Left lobe of liver (tissue), 2 donors: ENCODE measurements at regions not wholly inside any gene's neighbourhood (a gene's known extent, or its start where the extent isn't known, plus 50 kb on each side); places are given as distances from the start of the nearest gene placed in this dataset.

Experiments used
- ATAC-seq: fragments of 200-7000 bp; cut with Tn5 transposase; one replicate; pipeline ENCODE4 v1.9.1; 2020; ENCODE audit warnings: mild to moderate bottlenecking, moderate library complexity
- DNase-seq: peaks from one replicate; pipeline ENCODE4 v3.0.0-alpha.2; 2020; ENCODE audit warnings: low spot score
- donor health status: DM: no; HTN: no; CAD: no; lungs with moderate emphysema.
- donor health status: DM: no; HTN: yes; CAD: no.

DNA sequence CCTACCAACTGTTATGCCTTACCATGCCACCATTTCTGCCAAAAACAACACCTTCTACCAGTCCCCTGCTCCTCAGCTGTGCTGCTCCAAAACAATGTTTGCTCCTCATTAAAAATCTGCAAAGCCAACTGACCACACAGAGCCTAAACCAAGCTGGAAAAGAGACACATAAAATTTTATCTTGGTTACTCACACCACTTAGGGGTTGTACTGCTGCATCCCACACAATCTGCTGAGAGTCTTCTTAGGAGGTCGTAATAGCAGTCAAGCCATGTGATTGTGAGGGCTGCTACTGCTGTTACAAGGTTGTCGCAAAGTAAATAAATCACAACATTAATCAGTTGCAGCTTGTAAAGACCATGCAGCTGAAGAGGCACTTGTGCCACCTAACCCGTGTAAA lies 607.4 kb upstream of the FAM241A start:
- DNase-seq (no peak), ATAC-seq (no peak)

DNA sequence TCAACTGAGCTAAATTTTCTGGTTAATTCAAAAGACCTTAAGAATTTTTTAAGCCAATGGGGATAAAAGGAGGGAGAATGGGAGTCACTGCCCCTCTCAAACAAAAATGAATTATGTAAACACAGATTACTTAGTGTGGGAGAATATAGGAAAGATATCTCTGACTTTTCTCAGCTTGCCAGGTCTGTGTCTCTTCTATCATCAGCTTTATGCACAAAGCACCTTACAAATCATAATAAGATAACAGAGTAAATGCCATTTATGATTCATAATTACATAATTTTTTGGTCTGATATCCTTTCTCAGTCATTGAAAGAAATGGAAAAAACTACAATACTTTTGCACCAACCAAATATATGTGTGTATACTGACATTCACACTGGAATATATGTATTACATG lies 604.6 kb upstream of the FAM241A start:
- ATAC-seq (no peak), DNase-seq (no peak)

DNA sequence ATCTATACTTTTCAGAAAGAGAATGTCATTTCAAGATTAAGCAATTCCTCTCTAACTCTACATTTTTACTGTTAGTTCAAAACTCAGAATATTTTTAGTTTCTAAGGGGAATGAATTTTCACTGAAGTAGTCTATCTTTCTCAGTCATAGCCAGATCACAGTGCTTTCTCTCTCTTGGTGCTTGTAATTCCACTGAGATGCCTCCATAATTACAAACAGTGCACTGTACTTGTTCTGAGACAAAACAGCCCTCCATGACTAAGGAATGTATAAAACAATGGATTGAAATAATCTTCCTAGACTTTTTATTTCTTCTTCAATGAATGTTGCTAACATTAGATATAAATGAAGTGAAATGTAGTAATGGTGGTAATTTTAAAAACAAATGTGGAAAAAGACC lies 603.2 kb upstream of the FAM241A start:
- DNase-seq (no peak), ATAC-seq (no peak)

DNA sequence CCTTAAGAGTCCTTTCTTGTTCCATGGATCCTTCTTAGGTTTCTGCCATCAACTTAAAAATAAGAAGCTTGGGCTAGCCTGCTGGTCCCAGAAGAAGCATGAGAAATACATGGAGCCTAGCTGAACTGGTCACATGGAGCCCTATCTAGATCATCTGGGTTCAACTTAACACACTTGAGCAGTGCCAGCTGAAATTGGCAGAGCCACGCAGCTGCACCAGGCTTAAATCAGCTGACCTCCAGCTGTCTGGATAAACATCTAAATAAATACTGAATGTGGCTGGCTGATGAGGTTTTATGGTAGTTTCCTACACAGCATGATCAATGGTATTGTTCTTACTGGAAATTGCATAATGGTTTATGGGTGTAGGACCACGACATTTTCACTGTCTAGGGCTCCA lies 598.4 kb upstream of the FAM241A start:
- ATAC-seq: no peak
- DNase-seq: no peak

DNA sequence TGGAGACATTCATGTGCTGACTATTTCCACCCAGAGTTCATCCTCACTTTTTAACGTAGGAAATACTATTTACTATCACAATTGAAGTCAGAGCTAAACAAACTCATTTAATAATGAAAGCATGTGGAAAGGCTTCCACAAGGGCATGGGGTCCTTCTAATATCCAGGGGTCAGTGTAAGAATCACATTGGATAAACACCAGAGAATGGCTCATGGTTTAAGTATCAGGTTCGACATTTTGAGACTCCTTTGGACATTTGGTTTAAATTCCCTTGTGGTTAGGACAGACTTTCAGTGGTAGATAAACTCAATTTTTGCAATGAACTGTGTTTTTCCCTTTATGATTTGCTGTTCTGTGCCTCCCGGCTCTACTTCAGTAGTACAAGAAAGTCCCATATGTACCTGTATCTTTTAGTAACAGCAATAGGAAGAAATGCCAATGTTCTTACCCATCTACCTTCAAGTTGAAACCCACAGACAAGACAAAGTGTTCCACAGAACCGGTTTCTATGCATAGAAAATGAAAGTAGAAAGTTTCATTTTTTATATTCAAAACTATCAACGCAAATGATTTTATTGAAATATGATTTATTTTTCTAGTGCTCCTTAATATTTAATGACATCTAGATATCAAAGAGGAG lies 589.0 kb upstream of the FAM241A start:
- ATAC-seq: no peak
- no peak for DNase-seq

DNA sequence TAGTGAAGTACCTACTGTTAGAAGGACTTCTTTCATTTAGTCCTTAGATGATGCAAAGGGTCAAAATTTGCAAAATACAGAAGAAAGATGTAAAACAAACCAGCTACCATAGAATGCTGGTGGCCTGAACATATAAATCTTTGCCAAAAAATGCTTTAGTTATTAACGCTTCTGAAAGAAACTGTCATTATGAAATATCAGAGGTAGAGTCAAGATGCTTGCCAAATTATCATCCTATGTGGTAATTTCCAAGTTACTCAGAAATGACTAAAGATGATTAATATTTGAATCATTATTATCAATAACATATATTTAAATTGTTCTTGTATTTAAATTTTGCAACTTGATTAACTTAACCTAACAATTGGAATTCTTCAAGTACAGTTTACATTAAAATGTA lies 588.4 kb upstream of the FAM241A start:
- no peak for ATAC-seq

DNA sequence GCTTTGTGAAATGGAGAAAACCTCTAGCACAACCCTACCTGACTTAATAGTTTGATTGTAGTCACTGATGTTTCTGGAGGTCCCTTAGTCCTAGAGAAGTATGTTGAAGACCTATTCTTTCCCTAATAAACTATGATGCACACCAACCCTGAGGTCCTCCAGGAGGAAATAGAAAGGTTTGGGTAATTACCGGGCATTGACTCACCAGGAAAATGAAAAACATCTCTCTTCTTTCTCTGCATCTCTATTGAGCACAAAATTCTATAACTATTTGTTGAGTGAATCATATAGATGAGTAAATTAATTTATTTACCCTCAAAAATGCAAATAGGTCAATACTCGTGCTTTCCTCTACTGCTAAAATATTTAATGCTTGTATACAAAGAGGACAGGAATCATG lies 582.4 kb upstream of the FAM241A start:
- DNase-seq: no peak
- ATAC-seq: no peak

More for the DNA sequence above, 588.4 kb upstream of the FAM241A start:
- DNase-seq: no peak

DNA sequence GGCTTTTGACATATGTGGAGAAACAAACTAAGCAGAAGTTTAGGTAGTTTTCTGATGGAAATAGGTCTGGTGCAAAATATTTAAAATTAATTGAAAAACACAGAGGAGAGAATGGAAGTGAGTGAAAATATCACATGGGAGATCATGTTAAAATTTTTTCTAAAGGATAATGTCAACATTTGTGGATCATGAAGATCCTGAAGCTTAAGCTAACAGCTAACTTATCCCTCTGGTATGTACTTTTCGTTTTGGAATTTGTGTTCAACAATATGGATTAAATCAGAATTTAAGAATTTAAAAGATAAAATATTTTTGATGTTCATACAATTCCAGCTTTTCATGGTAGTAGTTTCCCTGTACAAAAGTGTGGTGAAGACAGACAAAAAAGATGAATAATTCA lies 572.8 kb upstream of the FAM241A start:
- no peak for ATAC-seq
- DNase-seq: no peak

DNA sequence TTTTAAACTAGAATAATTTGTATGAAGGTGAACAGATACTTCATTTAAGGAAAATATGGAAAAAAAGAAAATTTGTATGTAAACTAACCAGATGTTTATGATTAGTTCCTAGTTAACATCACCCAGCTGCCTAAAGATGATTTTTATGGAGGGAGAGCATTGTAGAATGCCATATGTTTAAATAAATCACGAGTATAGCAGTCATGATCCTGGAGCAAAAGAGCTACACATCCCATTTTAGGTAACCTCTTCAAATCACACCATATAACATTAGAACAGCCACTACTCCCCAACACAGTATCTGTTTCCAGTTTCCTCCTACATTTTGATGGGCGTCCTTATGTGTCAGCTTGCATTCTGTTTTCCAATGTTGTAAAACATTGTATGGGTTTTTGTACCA lies 571.9 kb upstream of the FAM241A start:
- ATAC-seq: no peak
- no peak for DNase-seq

DNA sequence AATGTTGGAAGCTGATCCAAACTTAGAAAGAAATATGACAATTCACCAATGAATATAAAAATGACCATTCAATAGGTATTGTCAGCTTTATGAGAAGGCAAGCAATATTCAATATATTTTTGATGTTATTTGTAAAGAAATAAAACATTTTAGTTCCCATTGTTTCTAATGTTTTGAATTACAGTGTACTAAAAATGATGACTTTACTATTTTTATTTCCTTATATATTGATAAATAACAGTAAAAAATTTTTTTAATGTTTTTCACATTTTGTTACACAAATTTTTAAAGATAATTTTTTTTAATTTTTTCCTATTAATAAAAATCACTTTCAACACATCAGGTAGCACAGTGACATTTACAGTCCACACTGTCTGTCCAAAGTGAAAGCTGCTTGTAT lies 565.5 kb upstream of the FAM241A start:
- no peak for ATAC-seq
- no peak for DNase-seq

DNA sequence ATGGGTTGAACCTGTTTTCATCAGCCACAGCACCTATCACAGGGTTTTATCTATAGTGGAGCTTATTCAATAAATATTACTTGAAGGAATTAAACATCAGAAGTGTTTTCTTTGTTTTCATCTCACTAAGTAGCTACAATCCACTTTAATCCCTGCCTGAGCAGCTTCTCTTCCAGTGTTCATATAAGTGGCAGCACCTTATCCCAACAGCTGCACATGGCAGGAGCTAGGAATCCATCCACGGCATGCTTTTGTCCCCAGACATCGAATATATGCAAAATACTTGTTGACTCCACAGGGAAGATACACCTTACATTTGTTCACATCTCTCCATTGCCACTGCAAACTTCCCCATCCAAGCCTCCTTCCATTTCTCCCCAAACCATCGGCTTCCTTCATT lies 549.8 kb upstream of the FAM241A start:
- ATAC-seq: no peak
- DNase-seq: no peak

DNA sequence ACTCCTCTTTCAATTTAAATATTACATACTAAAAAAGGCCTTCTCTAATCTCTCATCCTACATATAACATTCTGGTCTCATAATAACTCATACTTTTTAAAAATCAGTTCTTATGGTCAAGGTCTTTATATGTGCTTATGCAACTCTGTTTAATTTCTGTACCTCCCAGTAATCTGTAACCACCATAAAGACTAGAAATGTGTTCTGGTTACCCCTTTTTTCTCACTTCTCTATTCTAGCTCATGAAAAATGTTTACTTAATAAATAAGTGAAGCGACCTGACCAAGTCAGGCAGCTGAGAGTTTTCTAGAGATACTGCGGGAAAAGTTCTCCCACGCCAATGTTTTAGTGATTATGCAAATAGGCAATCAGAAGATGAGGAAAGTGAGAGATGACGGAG lies 548.8 kb upstream of the FAM241A start:
- ATAC-seq (no peak), DNase-seq (no peak)

DNA sequence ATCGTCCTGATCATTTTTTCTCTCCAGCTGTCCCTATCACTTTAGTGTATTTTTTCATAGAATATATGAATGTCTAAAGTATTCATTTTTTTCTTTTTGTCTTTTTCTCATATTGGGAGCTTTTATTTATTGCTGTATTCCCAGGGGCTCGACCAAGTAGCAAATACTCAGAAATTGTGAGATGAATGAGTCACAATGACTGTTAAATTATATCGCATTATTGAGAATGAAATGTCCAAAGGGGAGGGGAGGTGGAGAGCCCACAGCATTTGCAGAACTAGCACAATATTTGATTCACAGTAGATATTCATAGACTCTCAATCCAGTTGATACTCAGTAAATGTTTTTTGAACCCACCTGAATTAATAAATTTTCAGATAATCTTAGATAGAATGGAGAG lies 543.6 kb upstream of the FAM241A start:
- no peak for ATAC-seq
- no peak for DNase-seq

DNA sequence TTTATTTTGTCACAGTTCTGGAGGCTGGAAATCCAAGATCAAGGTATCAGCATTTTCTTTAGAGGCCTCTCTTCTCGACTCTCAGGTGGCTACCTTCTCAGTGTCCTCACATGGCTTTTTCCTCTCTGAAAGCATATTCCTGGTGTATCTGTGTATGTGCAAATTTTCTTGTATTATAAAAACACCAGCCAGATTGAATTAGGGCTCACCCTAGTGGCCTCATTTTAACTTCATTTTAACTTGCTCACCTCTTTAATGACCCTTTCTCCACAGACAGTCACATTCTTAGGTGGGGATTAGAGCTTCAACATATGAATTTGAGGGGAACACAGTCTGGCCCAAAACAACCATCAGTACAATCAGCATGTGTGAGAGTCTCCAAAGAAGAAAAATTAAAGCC lies 542.4 kb upstream of the FAM241A start:
- ATAC-seq: no peak
- no peak for DNase-seq

DNA sequence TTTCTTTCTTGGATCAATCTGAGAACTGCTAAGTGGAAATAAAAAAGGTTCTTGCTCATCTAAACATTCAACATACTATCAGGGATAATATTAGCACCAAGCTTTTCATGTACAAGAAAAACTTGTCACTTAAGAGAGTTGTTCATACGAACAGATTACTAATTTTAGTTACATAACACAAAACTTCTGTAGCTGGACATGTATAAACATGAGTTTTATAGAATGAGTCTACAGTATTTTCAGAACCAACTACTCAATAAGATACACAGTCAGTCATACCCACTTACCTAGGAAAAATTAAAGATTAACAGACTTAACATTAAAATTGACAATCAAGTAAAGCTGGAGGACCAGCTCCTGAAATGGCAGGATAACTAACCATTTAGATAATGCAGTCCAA lies 540.1 kb upstream of the FAM241A start:
- ATAC-seq (no peak), DNase-seq (no peak)

DNA sequence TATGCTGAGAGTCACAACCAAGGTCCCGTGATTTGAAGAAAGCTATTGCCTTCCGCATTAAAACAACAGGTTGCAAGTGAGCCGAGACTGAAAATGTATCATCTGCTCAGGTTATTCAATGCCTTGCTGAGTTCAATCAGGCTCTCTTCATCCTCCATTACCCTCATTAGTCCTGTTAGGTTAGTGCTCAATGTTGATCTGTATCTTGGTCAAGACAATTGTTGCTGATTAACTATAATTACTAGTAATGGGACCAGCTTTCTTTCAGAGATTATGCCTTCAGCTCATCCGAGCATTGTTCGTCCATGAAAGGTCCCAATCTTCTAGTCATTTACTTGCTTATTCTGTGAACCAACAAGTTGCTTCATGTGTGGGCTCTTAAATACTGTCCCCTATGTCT lies 534.6 kb upstream of the FAM241A start:
- DNase-seq (no peak), ATAC-seq (no peak)

DNA sequence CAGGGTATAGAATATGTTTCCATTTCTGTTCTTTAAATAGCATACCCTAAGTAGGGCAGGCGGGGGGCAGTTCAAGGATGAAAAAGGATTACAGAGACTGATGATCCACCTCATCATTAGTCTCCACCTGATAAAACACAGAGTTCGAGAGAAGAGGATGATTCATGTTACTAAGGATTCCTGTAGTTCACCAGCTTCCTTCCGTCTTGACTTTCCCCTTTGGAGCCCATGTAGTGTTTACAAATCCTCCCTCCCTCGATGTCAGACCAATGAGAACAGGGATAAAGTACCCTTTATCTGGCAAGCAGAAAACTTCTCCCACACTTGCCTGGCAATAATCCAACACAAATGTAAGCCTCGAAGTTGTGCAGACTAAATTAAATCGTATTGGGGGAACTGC lies 526.3 kb upstream of the FAM241A start:
- no peak for DNase-seq

DNA sequence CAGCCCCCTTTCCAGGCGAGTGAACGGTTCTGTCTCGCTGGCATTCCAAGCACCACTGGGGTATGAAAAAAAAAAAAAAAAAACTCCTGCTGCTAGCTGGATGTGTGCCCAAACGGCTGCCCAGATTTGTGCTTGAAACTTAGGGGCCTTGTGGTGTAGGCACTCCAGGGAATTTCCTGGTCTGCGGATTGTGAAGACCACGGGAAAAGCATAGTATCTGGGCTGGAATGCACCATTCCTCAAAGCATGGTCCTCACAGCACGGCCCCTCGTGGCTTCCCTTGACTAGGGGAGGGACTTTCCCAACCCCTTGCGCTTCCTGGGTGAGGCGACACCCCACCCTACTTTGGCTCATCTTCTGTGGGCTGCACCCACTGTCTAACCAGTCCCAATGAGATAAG lies 516.8 kb upstream of the FAM241A start:
- DNase-seq (no peak), ATAC-seq (no peak)

More for the DNA sequence above, 526.3 kb upstream of the FAM241A start:
- no peak for ATAC-seq

DNA sequence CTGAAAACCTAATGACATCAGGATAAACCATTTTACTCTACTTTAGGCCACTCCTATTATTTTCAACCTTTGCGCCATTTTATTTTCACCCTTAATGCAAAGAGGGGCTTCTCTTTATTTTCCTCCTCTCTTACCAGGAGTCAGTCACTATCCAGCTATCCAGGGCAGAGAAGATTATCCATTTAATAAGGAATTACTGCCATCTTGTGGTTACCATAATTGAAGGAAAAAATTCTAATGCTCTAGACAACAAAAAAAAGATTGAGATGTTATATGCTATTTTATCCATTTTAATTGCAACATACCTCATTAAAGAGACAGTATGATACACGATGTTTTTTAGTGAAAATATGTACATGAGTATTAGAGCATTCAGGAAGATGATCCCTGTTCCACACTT lies 514.5 kb upstream of the FAM241A start:
- DNase-seq (no peak), ATAC-seq (peak; percentile 64)

DNA sequence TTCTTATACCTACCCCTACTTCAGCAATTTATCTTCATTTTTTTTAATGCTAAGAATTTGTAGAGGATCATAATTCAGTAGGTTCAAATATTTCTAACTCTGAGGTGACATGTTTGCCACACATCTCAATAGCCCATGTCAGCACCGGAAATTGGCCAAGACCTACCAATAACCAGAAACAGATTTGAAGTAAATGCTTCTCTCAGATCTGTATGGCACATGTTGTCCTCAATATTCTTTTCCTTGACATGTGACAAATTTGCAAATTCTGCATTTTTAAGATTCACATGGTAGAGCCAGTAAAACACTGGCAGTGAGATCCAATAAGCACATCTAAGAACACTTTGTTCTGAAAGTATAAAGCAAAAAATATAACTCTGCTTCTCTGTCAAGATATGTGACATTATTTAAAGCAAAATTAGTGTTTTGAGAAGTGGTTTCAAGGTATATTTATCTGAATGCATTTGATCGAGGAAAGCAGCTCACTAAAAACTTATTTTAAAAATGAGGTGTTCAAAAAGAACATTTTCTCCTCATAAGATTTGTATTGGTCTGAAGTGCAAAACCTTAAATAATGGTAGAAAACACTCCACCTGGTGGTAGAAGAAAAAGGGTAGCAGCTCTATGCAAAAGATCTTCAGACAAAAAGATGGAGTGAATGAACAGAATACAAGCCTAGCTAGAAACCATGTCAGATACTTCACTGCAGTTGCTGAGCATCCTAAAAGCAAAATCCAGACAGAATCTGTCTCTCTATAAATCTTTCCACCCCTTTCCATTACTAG lies 513.8 kb upstream of the FAM241A start:
- DNase-seq: no peak
- peak; percentile 54 for ATAC-seq

DNA sequence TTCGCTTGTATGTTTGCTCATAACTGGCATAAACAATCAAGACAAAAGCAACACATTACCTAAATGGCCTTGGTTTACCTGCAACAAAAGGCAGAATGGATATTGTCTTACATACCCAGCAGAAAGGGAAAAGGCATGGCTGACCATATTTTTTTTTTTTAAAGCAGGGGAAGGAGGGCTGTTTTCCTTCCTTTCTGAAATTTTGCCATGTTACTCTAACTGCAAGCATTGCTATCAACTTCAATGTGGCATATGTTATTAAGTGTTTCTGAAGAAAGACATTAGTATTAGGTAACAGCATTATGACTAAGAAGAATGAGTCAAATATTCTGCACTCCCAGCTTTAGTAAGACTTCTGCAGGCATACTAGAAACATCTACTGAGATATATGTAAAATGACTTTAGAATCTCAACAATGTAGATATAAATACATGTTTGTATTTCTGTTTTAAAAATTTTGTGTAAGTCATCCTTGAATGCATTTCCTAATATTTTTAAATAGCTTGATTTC lies 512.6 kb upstream of the FAM241A start:
- no peak for ATAC-seq

DNA sequence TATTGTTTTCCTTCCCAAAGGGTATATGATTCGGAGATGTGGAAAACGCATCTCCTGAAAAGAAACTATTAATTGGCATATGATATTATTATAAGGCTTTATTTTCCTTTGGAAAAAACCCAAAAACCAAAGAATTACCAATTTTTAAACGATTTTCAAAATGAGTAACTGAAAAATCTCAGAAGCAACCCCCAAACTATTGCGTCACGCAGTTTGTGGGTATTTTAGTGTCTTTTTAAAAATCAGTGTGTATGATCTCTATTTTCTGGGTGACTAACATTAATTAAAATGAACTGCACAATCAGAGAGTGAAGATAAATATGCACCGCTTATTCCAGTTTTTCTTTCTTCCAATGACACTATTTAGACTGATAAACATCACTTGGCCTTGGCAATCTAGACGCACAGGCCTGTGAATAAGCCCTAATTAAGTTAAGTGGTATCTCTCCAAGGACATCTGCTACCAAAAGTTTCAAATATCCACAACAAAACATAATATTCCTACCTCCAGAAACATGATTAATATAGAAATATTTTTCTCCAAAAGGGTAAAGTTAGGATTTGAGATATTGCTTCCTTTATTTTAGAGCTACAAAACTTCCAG lies 511.5 kb upstream of the FAM241A start:
- ATAC-seq: no peak
- DNase-seq: no peak

More for the DNA sequence above, 512.6 kb upstream of the FAM241A start:
- no peak for DNase-seq
